Prostate gland (tissue), 2 donors: ENCODE measurements at regions not wholly inside any gene's neighbourhood (a gene's known extent, or its start where the extent isn't known, plus 50 kb on each side); places are given as distances from the start of the nearest gene placed in this dataset.

Experiments
- POLR2A ChIP-seq: fragments of 450-650 bp; IDR thresholded peaks from one replicate; pipeline ENCODE4 v1.6.1; 2016; ENCODE audit warnings: antibody characterized with exemption, mild to moderate bottlenecking
- TF ChIP-seq, protein P1 (sequence below), 4 experiments: fragments of 200-600 bp in 2 of 4; fragments of 450-650 bp in 2 of 4; sonication (generic) in 2 of 4; IDR thresholded peaks; 1 replicate in 3 of 4; 2 replicates in 1 of 4; pipeline ENCODE4 v1.5.1; 2016 to 2019; ENCODE audit warnings: antibody characterized with exemption in 4 of 4, mild to moderate bottlenecking in 2 of 4, moderate library complexity in 2 of 4

- TF ChIP-seq, protein P1, sequence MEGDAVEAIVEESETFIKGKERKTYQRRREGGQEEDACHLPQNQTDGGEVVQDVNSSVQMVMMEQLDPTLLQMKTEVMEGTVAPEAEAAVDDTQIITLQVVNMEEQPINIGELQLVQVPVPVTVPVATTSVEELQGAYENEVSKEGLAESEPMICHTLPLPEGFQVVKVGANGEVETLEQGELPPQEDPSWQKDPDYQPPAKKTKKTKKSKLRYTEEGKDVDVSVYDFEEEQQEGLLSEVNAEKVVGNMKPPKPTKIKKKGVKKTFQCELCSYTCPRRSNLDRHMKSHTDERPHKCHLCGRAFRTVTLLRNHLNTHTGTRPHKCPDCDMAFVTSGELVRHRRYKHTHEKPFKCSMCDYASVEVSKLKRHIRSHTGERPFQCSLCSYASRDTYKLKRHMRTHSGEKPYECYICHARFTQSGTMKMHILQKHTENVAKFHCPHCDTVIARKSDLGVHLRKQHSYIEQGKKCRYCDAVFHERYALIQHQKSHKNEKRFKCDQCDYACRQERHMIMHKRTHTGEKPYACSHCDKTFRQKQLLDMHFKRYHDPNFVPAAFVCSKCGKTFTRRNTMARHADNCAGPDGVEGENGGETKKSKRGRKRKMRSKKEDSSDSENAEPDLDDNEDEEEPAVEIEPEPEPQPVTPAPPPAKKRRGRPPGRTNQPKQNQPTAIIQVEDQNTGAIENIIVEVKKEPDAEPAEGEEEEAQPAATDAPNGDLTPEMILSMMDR (IDR thresholded peaks at IDR 0.05) = no peak
- TF ChIP-seq POLR2A = no peak
These were observed 138.9 kb upstream of the CDH19 start for GRCh38 chr18:66742832-66743231.
